ENCODE measurements at regions not wholly inside any gene's neighbourhood (a gene's known extent, or its start where the extent isn't known, plus 50 kb on each side); places are given as distances from the start of the nearest gene placed in this dataset.

DNA sequence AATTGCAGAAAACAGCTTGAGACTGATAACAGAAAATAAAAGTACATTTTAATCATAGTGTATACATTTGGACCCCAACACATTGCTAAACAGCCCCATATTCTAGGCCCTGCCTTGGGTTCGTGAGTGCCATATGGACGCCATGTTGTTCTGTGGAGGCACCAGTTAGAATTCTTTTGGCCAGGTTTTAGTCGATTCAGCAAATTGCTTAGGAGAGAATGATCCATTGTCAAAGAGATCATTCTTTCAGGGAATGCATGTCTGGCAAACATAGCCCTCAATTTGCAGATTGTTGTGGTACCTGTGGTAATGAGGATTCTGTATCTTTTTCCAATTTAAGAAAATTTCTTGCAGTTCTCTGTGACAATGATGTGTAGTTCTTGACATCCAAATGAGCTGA lies 183.6 kb upstream of the DDHD1 start:
- H4K20me1 ChIP-seq (ENCODE audit: control insufficient read depth, extremely low read depth, insufficient read depth, low read length) = no peaks in the 10 kb centered on the region
- H3K4me1 ChIP-seq (ENCODE audit: control insufficient read depth, extremely low read depth, insufficient read depth, low read length) = peaks cover under 1% of the 10 kb centered on the region
- no peaks in the 10 kb centered on the region for H3K9me1 ChIP-seq (ENCODE audit: control insufficient read depth, extremely low read depth, insufficient read depth, low read length)
- TF ChIP-seq, protein P1, sequence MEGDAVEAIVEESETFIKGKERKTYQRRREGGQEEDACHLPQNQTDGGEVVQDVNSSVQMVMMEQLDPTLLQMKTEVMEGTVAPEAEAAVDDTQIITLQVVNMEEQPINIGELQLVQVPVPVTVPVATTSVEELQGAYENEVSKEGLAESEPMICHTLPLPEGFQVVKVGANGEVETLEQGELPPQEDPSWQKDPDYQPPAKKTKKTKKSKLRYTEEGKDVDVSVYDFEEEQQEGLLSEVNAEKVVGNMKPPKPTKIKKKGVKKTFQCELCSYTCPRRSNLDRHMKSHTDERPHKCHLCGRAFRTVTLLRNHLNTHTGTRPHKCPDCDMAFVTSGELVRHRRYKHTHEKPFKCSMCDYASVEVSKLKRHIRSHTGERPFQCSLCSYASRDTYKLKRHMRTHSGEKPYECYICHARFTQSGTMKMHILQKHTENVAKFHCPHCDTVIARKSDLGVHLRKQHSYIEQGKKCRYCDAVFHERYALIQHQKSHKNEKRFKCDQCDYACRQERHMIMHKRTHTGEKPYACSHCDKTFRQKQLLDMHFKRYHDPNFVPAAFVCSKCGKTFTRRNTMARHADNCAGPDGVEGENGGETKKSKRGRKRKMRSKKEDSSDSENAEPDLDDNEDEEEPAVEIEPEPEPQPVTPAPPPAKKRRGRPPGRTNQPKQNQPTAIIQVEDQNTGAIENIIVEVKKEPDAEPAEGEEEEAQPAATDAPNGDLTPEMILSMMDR (optimal IDR thresholded peaks at IDR 0.05 in 1 of 3, IDR thresholded peaks at IDR 0.05 in 1 of 3, conservative IDR thresholded peaks at IDR 0.05 in 1 of 3; ENCODE audit: extremely low read depth in 1 of 3, insufficient read depth in 2 of 3, low read length in 3 of 3) = no peak
- TF ChIP-seq EZH2 (IDR thresholded peaks at IDR 0.05; ENCODE audit: low read length) = no peak
- H2AFZ ChIP-seq (ENCODE audit: control insufficient read depth, low read length) = no peak overlapping the region
- H3K79me2 ChIP-seq (ENCODE audit: control insufficient read depth, insufficient read depth, low read length) = no peaks in the 10 kb centered on the region
- no peaks in the 10 kb centered on the region for H3K36me3 ChIP-seq (ENCODE audit: control insufficient read depth in 2 of 2, extremely low read depth in 1 of 2, insufficient read depth in 2 of 2, low read length in 2 of 2)
- H3K9me3 ChIP-seq (ENCODE audit: control insufficient read depth, low read depth, low read length) = no peaks in the 10 kb centered on the region
- H3K4me2 ChIP-seq (ENCODE audit: control insufficient read depth, extremely low read depth, insufficient read depth, low read depth, low read length) = no peak overlapping the region
- dilution Hi-C loops (cut with MboI; ENCODE audit: extremely low pct_ligation_motif_present, low sequenced_read_pairs) = no loop called here
- H3K4me3 ChIP-seq (ENCODE audit: control insufficient read depth in 2 of 3, extremely low read depth in 1 of 3, insufficient read depth in 2 of 3, low read depth in 1 of 3, low read length in 3 of 3) = no peak overlapping the region
- FAIRE-seq = no peak
- H3K27ac ChIP-seq (ENCODE audit: control insufficient read depth, insufficient read depth, low read length) = no peak overlapping the region
- H3K27me3 ChIP-seq (ENCODE audit: control insufficient read depth, extremely low read depth, insufficient read depth, low read length) = no peaks in the 10 kb centered on the region
- no peak overlapping the region for H3K9ac ChIP-seq (ENCODE audit: control insufficient read depth, extremely low read depth, insufficient read depth, low read length)
- no peak for DNase-seq (ENCODE audit: low read depth, low spot score)

DNA sequence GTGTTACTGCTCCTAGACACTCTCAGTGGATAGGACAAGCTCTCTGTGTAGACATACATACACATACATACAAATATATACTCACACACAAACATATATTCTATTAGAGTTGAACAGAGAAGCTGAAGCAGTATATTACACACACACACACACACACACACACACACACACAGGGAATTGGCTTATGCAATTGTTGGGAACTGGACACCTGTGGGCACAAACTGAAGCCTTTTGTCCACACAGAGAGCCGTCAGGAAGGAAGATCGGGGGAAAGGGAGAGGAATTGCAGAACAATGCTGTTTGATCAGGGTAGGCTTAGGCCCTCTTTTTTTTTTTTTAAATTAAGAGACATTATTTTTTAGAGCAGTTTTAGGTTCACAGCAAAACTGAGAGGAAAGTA lies 180.7 kb upstream of the DDHD1 start:
- dilution Hi-C loops (cut with MboI; ENCODE audit: extremely low pct_ligation_motif_present, low sequenced_read_pairs) = no loop called here
- Histone ChIP-seq H3K9ac (ENCODE audit: control insufficient read depth, extremely low read depth, insufficient read depth, low read length) (no peak overlapping the region), H3K36me3 (ENCODE audit: control insufficient read depth in 2 of 2, extremely low read depth in 1 of 2, insufficient read depth in 2 of 2, low read length in 2 of 2) (no peaks in the 10 kb centered on the region), H3K4me3 (ENCODE audit: control insufficient read depth in 2 of 3, extremely low read depth in 1 of 3, insufficient read depth in 2 of 3, low read depth in 1 of 3, low read length in 3 of 3) (no peak overlapping the region), H2AFZ (ENCODE audit: control insufficient read depth, low read length) (no peak overlapping the region), H3K4me1 (ENCODE audit: control insufficient read depth, extremely low read depth, insufficient read depth, low read length) (peaks cover 16% of the 10 kb centered on the region), H3K4me2 (ENCODE audit: control insufficient read depth, extremely low read depth, insufficient read depth, low read depth, low read length) (no peak overlapping the region), H3K9me3 (ENCODE audit: control insufficient read depth, low read depth, low read length) (no peaks in the 10 kb centered on the region), H3K9me1 (ENCODE audit: control insufficient read depth, extremely low read depth, insufficient read depth, low read length) (no peaks in the 10 kb centered on the region), H3K79me2 (ENCODE audit: control insufficient read depth, insufficient read depth, low read length) (no peaks in the 10 kb centered on the region), H3K27me3 (ENCODE audit: control insufficient read depth, extremely low read depth, insufficient read depth, low read length) (no peaks in the 10 kb centered on the region), H4K20me1 (ENCODE audit: control insufficient read depth, extremely low read depth, insufficient read depth, low read length) (no peaks in the 10 kb centered on the region), H3K27ac (ENCODE audit: control insufficient read depth, insufficient read depth, low read length) (no peak overlapping the region)
- FAIRE-seq (no peak), DNase-seq (ENCODE audit: low read depth, low spot score) (no peak)
- no peak for TF ChIP-seq EZH2 (IDR thresholded peaks at IDR 0.05; ENCODE audit: low read length)
- TF ChIP-seq, protein P1 (optimal IDR thresholded peaks at IDR 0.05 in 1 of 3, IDR thresholded peaks at IDR 0.05 in 1 of 3, conservative IDR thresholded peaks at IDR 0.05 in 1 of 3; ENCODE audit: extremely low read depth in 1 of 3, insufficient read depth in 2 of 3, low read length in 3 of 3) = no peak

Data from keratinocyte (primary cell).